Stimulated activated naive CD8-positive, alpha-beta T cell treated with anti-CD3 and anti-CD28 coated beads, Interleukin-15, Interleukin-2, amounts not matched to agents 100 U/mL and 50 U/mL, for 24 hours (primary cell): ENCODE measurements at regions not wholly inside any gene's neighbourhood (a gene's known extent, or its start where the extent isn't known, plus 50 kb on each side); places are given as distances from the start of the nearest gene placed in this dataset.
"Not testable (repeated sequence)": the region's sequence is repeated elsewhere in the genome, so short reads cannot be mapped to it uniquely, and the experiment has no call there.

Experiments used
- ATAC-seq: fragments of 150-1000 bp; cut with Tn5 transposase; one replicate; pipeline ENCODE4 v1.10.0; 2021
- DNase-seq: peaks from one replicate; pipeline ENCODE4 v3.0.0; 2021

DNA sequence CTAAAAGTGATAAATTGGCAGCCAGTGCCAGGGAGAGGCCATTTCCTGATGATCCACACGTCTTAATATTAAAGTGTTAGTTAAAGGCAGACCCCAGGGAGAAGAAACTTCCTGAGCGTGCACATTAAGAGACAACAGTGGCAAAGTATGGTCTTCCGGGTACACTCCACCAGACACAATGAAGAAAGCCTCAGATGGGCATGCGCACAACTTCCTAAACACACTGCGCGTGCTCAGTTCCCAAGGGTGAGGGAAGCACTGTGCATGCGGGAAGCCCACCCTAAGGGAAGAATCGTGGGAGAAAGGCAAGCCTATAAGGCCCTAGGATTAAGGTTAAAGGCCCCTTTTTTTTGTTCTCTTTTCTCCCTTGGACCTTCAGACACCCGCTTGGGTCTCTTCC is 140.7 kb upstream of the CDKN3 start:
- ATAC-seq: no peak
- no peak for DNase-seq

DNA sequence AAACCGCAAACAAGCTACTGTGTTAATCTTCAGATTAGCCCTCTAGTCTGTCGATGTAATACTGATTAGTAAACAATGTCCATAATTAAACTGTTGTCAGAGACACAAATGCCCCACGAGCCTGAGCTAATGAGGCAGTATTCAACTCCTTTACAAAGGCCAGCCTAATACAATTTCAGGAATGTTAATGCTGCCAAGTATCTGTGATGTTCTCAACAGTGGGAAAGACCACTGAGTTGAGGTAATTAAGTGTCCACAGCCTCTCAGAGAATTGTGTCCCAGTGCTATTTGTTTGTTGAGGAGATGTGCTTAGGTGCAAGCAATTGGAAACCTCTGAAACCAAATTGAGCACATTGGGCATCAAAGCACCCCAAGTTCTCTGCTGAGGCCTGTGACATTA is 139.4 kb upstream of the CDKN3 start:
- ATAC-seq: no peak
- DNase-seq: no peak

GRCh38 chr14:54258382-54258781 is 138.4 kb upstream of the CDKN3 start:
- DNase-seq (no peak), ATAC-seq (no peak)

DNA sequence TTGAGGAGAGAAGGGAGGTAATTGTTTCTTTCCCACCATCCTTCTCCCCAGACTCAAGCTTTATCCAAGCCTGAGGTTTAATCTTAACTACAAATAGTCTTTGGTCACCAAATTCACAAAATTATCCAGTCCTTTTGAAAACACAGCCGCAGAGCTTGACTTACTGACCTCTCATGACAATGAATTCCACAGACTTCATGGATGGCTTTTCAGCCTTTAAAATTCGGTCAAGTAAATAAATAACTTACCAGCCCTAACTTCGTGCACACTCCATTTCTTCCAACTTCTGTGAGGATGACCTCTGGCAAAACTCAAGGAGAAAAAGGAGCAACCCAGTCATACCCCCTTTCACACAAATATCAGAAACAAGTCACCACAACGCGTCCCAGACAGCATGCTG is 137.0 kb upstream of the CDKN3 start:
- ATAC-seq: no peak

DNA sequence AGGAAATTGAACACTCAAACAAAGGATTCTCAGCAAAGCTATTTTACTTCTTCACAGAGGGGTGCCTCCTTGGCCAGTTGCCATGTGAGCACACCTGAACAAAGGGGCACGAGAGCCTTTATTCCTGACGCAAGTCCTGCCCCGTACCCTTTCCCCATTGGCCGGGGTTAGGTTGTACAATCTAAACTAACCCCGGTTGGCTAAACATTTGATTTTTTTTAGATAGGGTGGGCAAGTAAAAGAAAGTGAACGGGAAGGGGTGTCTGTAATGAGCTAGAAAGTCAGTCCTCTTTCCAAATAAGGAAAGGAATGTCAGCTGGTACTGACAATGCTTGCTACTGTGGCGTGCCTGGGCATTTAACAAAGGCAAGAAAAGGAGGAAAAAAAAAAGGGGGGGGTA is 135.5 kb upstream of the CDKN3 start:
- ATAC-seq (no peak), DNase-seq (no peak)

More for the DNA sequence above, 137.0 kb upstream of the CDKN3 start:
- no peak for DNase-seq

DNA sequence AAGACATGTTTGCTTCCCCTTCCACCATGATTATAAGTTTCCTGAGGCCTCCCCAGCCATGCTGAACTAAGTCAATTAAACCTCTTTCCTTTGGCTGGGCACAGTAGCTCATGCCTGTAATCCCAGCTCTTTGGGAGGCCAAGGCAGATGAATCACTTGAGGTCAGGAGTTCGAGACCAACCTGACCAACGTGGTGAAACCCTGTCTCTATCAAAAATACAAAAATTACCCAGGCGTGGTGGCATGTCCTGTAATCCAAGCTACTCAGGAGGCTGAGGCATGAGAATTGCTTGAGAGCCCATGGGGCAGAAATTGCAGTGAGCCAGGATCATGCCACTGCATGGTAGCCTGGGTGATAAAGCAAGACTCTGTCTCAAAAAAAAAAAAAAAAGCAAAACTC is 130.2 kb upstream of the CDKN3 start:
- not testable (repeated sequence) for ATAC-seq, DNase-seq

DNA sequence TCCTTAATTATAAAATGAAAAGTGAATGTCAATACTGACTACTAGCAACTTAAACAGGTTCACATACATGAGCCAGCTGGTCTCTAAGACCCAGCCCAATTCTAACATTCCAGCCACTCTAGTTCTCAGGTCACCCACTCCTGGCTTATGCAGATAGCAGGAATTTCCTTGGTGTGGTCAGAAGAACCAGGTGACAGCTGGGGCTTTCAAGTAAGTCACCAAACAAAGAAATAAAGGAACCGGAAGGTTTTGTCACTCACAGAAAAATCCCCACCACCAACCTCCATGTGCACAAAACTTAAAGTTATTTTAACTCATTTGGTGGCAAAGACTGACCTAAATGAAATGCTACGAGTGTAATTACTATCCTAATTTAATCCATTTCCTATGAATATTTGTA is 129.6 kb upstream of the CDKN3 start:
- ATAC-seq (peak; percentile 46), DNase-seq (no peak)

GRCh38 chr14:54275997-54276725 is 120.6 kb upstream of the CDKN3 start:
- DNase-seq: no peak
- ATAC-seq: no peak

DNA sequence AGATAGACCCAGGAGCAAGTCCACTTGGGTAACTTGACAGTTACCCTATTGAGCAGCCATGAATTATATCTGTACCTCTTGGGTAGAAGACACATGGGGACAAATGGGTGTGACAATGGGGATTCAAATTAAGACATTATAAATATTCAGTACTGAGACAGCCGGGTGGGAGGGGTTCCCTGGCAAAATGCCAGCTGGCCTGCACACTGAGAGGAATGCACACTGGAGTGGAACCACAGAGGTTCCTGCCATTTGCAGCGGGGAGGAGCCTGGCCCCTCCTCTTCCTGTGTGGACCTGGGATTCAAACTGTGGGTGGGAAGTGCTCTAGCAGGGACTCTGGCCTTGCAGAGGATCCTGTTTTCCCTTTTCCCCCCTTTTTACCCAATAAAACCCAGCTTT is 118.7 kb upstream of the CDKN3 start:
- no peak for DNase-seq
- ATAC-seq: no peak

DNA sequence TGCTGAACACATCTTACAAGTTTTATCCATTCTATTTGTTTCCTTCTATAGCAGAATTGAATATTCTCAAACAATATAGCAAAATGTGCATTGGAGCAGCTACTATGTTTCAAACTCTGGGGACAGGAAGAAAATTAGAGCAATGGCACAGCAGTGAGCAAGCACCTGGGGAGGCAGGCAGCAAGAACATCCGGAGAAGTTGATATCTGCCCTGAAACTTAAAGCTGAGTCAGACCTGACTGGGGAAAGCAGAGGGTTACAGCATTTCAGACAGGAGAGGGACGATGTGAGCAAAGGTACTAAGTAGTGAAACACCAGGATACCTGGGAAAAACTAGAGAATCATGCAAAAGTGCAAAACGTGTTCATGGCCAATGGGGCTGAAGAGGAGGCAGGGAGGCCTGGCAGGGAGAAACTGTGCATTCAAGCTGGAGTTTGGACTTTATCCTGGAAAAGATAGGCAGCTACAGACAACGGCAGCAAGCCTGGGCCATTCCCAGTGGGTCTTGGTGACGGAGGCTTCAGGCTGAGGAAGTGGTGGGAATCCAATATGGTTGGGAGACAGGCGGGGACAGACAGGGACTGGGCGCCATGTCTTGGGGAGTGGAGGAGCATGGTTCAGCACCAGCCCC is 118.0 kb upstream of the CDKN3 start:
- ATAC-seq: no peak
- no peak for DNase-seq

DNA sequence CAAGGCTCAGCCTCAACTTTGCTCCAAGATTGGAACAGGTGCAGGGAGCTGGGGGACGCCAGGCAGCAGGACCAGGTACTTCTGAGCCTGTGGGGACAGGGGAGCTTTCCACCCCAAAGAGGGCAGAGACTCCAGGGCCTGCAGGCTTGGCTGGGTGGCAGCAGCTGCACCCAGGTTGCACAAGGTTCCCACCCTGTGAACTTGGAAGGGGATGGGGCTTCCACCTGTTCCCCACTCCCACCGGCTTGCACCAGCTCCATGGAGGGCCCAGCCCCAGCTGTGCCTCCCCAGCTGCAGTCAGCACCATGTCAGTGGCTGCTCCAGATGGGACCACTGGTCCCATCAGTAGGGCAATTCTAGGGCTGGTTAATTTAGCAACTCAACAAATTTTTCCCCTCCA is 114.0 kb upstream of the CDKN3 start:
- ATAC-seq (no peak), DNase-seq (no peak)

DNA sequence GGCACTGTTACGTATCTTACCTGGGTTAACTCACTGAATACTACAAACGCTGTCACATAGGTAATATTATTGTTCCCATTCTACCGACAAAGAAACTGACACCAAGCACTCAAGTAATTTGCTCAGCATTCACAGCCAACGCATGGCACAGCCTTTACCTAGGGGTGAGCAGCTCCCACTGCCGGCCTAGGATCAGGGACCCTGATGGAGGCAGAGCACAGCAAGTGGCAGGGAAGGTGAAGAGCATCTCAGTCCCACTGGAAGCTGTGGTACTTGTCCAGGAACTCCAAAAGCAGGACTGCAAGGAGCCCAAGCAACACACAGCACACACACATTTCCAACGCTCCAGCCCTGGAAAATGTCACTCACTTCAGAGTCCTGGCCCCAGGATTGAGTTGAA is 111.8 kb upstream of the CDKN3 start:
- ATAC-seq: no peak

DNA sequence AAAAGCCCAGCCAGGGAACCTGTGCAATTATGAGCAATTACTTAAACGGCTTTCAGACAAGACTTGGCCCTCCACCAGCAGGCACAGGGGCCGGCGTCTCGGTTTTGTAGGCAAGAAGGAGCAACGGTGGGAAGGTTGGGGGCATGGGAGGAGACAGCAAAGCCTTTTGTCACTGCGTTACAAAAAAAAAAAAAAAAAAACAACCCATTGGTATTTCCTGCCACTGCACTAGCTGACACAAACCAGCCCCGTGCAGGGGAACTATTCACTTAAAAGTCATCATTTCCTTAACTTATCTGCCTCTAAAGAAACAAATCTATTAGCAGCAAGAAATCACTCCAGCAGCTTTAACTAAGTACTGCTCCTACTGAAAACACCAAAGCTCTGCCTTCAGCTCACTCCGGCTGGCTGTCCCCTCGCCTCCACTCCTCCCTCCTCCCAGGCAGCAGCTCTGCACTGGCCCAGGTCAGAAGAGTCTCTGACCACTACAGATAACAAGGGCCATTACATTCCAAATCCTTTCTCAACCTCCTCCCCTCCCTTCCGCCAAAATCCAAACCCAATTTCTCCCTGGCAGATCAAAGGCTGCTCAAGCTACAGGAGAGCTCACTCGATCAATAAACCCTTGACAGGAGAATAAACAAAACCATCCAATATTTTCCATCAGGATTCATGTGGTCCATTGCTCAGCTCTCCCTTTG is 105.2 kb upstream of the CDKN3 start:
- DNase-seq (no peak), ATAC-seq (no peak)

More for the DNA sequence above, 111.8 kb upstream of the CDKN3 start:
- no peak for DNase-seq

- DNase-seq: no peak
- no peak for ATAC-seq
These were observed 102.0 kb upstream of the CDKN3 start for GRCh38 chr14:54294802-54295201.

DNA sequence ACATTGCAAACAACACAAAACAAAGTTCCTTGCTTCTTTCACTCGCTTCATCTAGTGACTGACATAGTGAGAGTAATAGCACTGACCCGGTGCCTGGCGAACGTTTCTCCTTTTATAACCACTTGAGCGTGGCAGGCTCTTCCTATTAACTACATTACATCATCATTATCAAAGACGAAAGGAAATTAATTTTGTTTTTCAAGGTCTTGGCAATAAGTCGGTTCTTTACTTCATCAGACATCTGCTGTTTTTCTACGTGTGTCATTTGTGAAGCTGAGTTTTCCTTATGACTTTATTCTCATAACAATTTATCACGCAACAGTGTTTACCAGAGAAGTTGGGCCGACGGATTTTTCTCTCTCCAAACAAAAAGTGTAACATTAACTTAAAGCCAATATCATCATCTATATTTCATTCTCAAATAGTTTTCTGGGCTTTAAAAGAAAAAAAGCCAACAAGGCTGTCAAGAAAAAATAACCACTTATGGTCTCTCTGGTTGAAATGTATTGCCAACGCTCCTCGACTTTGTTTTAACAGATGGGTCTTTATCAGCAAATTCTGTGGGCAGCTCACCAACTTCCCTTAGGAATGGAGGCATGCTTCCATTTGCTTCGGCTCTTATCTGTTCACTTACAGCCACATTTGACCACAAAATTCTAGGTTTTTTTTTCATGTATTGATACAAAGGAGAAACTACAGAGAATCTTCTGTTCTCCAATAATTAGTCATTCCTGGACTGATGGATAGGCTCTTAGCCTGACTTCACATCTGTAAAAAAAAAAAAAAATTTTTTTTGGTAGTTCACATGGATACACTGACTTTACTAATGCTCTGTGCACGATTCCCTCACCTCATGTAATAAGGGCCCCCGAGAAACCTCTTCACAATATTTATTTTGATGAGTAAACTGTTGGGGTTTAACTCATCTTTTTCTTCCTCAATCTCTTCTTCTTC is 97.1 kb upstream of the CDKN3 start:
- DNase-seq (no peak), ATAC-seq (no peak)

DNA sequence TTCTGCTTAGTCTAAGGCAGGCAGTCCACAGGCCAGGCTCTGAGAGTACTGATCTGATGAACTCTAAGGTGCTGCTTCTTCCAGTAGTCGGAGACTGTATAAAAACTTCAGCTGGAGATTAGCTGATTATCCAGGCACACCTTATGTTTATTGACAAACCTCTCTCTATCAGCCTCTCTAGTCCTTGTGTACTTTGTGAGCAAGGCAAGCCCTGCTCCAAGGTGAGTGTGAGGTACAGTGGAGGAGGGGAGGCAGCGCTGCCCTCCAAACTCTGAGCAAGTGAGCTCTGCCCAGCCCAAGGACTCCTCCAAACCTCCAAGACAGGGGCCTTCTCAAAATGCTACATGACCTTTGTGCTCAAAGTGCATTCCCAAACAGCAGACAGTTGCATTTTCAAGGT is 95.9 kb upstream of the CDKN3 start:
- ATAC-seq (no peak), DNase-seq (no peak)

DNA sequence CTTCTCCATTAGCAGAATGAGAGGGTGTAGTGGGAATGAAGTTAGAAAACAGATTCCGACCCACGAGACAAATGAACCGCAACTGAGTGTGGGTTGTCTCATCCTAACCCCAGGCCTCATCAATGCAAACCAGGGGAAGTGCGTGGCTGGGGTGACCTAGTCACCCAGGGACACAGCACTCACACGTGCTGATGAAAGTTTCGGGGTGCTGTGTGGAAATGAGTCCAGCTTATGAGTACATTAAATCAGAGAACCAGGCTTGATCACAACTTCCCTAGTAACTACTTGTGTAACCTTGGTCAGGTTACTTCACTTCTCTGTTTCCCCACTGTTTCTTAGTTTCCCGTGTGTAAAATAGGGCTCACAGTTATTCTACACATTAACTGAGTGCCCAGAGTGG is 95.4 kb upstream of the CDKN3 start:
- no peak for ATAC-seq
- no peak for DNase-seq

DNA sequence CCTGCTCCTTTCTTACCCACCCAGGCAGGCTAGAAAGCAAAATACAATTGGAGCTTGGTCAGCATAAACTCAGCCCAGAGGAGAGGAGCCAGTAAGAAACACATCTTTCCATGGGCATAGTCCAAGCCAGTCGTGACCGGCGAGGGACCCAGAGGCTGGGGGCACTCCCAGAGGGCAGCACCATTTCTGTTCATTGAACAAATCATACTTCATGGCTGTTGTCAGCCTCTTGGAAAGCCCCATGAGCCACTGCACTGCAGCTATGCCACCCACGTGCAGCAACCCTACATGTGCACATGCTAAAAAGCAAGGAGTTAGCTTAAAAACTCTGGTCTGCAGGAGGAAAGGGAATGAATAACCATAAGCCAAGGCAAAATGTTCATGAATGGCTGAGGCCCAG is 90.0 kb upstream of the CDKN3 start:
- DNase-seq (no peak), ATAC-seq (no peak)

- ATAC-seq: no peak
- no peak for DNase-seq
These were observed 87.2 kb upstream of the CDKN3 start for GRCh38 chr14:54309615-54310014.

GRCh38 chr14:54310151-54310850 is 86.5 kb upstream of the CDKN3 start:
- peak; percentile 62 for ATAC-seq
- no peak for DNase-seq

GRCh38 chr14:54310851-54311228 is 86.0 kb upstream of the CDKN3 start:
- no peak for ATAC-seq

More at GRCh38 chr14:54310851-54311228, 86.0 kb upstream of the CDKN3 start:
- DNase-seq: no peak
